SH-SY5Y (cell line): ENCODE measurements at regions not wholly inside any gene's neighbourhood (a gene's known extent, or its start where the extent isn't known, plus 50 kb on each side); places are given as distances from the start of the nearest gene placed in this dataset.

Experiments used
- GATA2 ChIP-seq: IDR thresholded peaks from 2 replicates; pipeline ENCODE4 v1.6.1; 2011; ENCODE audit warnings: mild to moderate bottlenecking, low read depth, low read length
- GATA3 ChIP-seq: IDR thresholded peaks from 2 replicates; pipeline ENCODE4 v1.6.1; 2011; ENCODE audit warnings: low read depth, mild to moderate bottlenecking, low read length, moderate library complexity

DNA sequence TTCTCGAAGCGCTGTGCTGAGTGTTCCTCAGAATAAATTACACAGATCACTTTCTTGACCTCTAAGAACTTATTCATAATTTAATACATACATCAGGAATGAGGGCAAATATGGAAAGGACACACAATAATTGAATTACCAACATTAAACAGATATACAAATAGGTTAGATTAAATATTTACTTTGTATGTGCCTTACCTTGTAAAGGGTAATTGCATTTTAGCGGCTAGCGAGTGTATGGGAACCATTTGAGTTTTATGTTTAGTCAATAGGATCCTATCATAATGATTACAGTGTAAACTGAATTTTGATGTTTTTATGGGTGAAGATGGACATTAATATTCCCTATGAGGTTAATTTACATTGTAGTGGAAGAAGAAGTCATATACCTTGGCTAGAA is 1187.1 kb upstream of the WWC1 start:
- TF ChIP-seq GATA3 (no peak), GATA2 (no peak)

DNA sequence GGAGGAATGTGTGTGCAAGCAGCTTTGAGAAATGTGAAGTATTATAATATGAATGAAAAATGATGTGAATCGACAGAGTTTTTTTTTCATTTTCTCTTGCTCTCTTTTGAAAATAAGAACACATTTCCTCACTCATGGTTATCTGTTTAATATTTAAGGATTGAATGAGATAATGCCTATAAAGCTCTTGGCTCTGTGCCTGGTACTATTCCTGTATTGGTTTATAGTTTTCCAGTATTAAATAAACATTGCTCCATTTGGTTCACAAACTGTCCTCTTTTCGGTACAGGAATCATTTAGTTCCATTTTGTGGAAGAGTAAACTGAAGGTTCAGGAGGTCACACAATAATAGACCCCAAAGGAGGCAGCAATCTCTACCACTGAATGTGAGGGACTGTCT is 1185.5 kb upstream of the WWC1 start:
- TF ChIP-seq GATA3 (no peak), GATA2 (no peak)

DNA sequence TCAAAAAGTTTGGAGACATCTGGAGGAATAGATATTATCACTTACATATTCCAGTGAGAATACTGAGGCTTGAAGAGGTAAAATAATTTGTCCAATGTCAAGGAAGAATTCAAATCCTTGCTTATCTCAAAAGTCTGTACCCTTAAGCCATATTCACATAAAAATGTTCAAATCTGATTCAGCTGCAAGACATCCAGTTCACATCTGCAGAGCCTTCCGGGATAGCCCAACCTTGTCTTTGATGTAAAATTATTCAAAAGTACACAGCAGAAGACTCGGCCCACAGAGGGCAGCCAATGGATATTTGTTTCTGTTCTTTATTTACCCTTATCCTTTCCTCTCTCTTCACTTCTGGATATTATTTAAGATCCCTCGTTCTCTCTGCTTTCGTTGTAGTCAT is 1183.8 kb upstream of the WWC1 start:
- TF ChIP-seq GATA3: no peak
- no peak for TF ChIP-seq GATA2

DNA sequence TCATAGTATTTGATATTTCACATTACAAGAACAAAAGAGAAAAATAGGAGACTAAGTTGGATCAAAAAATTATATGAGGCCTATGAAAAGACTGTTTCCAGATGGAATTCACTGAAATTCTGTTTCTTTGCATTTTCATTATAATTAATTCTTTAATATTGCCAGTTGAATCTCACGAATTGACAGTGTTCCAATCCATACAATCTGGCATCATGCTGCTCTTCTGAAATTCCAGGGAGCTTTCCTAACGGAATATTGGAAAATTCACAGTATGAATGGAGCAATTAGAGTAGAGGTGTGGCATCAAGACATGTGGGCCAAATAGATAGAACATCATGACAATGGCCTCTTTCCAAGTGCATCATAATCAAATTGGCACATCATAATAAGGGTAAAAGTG is 1178.9 kb upstream of the WWC1 start:
- TF ChIP-seq GATA3: no peak
- no peak for TF ChIP-seq GATA2

DNA sequence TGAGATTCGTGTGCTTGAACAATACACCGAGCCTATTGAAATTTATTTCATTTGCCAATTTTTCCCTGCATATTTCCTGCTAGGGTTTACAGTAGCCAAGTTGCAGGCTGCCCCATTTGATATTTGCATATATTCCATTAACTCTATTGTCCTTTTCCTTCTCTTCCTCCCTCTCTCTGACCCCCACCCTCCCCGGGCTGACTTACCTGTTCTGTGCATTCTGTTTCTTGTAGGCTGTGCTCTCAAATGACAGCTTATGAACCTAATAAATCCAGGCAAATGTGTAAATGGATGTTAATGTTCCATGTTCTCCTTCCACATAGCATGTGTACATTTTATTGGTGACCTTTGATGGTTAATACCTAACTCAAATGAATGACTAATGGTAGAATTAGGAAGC is 1169.2 kb upstream of the WWC1 start:
- TF ChIP-seq GATA3 (no peak), GATA2 (no peak)

DNA sequence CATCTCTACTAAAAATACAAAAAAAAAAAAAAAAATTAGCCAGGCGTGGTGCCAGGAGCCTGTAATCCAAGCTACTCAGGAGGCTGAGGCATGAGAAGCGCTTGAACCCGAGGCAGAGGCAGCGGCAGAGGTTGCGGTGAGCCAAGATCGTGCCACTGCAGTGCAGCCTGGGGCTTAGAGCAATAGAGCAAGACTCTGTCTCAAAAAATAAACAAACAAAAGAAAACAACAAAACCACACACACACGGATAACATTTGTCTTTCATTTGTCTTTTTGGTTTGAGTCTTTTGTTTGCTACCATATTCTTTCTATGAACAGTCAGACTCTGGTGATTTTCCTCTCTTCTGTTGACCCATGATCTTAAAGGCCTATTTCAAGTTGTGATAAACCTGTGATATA is 1168.3 kb upstream of the WWC1 start:
- TF ChIP-seq GATA3 (no peak), GATA2 (no peak)

DNA sequence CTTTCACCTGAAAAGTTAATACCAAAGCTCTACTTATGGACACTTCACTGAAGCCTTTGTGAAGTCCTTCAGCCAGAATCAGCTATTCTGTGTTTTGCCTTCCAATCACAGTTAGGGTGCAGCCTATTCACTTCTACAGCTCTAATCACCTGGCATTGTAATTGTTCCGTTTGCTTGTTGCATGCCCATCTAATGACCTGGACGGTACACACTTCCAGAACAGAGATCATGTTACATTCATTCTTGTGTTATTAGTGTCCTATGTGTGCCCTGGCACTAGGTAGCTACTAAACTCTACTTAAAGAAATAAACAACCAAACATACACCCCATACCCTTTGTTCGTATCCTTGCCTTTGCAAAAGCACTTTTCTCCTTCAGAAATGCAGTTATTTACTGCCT is 1162.9 kb upstream of the WWC1 start:
- TF ChIP-seq GATA3: no peak
- no peak for TF ChIP-seq GATA2

DNA sequence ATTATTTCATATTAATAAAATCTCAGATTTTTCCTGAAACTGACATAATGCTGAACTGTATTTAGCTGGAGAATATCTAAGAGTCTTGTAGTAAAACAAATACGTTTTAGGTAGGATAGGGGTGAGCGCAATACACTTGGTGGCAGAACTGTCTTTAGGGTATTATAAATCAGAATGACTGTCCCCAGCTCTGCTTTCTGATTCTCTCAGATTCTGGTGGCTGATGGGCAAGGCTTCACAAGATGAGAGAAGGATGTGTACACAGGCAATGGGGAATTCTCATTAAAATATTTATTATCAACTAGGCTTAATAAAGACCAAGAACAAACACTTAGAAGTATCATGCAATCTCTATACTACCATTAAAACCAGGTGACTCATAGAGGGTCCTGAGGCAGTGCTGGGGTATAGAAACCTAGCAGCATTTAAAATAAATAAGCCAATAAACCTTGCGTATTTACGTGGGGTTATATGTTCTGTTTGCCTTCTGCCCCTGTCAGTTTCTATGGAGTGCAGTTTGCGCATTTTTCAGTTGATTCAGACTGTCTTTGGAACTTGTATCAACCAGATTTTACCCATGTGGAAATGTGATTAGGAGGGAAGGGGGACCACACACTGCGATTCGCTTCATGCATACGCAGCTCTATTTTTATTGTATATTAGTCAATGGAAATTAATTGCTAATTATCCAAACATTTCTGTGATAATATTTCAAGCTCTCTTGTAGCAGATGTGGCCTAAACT is 1150.7 kb upstream of the WWC1 start:
- TF ChIP-seq GATA3 (no peak), GATA2 (no peak)

DNA sequence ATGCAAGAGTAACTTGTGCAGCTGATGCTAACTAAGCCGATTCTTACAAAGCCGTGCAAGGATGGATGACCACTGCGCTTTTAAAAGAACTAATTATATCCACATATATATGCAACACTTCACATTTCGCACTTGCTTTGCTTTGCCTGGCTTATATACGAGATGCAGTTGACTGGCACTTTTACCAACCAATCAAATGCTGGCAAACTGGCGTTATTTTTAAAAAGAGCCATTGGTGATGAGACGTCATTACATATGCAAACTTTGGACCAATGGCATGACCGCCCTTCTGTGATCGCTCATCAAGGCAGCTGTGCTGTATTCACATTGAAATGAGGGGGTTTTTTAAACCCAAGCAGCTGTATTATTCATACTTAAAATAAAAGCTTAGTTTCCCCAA is 1147.7 kb upstream of the WWC1 start:
- TF ChIP-seq GATA2: no peak
- no peak for TF ChIP-seq GATA3

DNA sequence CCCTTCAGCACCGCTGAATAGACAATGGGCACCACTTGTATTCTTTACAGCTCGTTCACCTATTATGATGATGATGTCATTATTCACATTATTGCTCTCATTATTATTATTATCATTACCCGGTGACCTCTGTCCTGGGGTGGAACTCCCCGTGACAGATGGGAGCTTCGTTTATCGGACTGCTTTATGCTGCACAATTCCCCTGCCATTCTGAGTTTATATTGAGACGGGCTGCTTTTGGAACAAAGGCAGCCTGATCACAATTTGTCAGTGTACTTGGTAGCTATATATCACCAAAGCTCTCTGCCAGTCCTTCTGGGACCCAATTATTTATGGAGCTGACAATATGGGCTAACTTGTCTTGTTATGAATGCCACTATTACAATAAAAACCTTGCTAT is 1145.6 kb upstream of the WWC1 start:
- TF ChIP-seq GATA2: no peak

DNA sequence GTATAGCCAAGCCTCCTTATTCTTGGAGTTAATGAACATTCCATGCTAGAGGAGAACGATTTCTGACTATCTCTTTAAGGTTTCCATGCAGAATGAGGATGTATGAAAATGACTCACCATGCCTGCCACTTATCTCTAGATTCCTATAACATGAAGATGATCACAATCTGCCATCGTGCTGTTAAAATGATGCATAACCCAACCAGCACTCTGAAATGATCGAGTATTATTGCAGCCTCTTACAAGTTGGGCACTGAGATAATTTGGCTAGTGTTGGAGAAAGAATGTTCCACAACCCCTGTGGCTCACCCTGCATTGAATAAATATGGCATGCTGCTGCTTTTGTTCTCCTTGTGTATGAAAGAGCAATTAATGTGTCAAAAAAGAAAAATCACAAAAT is 1143.6 kb upstream of the WWC1 start:
- TF ChIP-seq GATA2: no peak
- TF ChIP-seq GATA3: no peak

DNA sequence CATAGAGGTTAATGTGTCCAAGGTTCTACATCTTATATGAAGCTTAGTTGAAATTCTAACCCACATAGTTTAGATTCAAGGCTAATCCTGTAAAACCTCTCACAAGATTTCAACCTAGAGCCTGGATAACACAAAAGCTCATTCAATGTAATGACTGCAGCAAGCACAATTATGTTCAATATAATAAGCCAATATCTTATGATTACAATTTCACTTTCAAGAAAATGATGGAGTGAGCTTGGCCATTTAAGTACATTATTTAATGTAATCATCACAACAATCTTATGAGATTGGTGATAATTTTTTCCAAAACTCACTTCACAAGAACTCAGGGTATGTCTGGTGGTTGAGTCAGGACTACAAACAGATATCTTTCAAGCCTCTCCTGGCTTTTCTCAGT is 1140.8 kb upstream of the WWC1 start:
- TF ChIP-seq GATA3: no peak
- no peak for TF ChIP-seq GATA2

DNA sequence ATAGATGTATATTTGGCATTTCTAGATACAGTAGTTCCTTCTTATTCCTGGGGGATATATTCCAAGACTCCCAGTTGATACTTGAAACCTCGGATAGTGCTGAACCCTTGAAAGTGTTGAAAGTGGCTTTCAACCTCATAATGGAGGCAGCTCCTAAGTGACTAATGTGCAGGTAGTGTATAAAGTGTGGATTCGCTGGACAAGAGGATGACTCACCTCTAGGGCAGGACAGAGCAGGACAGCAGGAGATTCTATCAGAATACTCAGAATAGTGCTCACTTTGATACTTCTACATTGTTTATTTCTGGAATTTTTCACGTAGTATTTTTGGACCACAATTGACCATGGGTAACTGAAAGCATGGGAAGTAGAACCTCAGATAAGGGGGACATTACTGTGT is 1138.9 kb upstream of the WWC1 start:
- TF ChIP-seq GATA2 (no peak), GATA3 (no peak)

DNA sequence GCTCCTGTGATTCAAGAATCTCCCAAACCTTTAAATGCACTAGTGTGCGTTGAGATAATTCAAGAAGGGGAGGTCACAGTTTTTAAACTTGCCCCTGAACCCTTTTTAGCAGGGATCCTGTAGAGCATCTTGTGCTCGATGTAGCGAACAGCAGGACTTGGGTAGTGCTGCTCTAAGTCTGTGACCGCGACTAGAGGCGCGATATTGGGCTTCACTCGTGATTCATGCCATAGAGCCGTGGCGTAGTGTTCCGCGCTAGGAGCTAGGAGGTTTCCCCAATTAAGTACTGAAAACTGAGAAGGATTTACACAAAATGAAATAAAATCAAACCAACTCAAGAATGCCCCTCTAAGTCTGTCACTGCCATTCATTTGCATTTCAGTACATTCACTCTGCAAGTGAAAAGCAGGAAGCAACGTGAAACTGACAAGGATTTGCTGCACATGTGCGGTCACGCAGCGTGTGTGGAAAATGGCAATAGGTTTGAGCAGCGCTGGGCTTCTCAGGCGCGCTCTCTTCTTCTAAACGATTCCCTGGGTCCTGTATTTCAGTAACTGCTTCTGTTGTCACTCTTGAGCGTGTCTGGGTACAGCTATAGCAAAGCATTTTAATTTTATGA is 1135.9 kb upstream of the WWC1 start:
- TF ChIP-seq GATA3: no peak
- TF ChIP-seq GATA2: no peak

DNA sequence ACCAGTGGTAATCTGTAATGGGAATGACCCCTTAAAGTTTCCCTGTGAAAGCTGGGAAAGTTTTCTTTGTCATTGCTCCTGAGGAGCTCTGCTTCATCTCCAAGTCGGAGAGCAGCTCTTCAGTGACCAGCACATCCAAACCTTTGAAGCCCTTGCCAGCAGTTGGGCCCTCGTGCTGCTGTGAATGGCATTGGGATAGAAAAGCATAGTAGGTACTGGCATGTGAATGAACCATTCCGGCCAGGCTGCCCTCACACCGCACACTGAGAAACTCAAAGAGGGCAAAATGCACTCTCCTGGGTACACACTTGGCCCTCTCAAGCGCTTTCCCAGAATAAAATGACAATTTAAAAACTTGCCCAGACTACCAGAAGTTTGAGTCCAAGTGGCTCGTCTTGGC is 1135.0 kb upstream of the WWC1 start:
- TF ChIP-seq GATA2 (no peak), GATA3 (no peak)
